ENCODE measurements at regions not wholly inside any gene's neighbourhood (a gene's known extent, or its start where the extent isn't known, plus 50 kb on each side); places are given as distances from the start of the nearest gene placed in this dataset.
"Not testable (repeated sequence)": the region's sequence is repeated elsewhere in the genome, so short reads cannot be mapped to it uniquely, and the experiment has no call there.

DNA sequence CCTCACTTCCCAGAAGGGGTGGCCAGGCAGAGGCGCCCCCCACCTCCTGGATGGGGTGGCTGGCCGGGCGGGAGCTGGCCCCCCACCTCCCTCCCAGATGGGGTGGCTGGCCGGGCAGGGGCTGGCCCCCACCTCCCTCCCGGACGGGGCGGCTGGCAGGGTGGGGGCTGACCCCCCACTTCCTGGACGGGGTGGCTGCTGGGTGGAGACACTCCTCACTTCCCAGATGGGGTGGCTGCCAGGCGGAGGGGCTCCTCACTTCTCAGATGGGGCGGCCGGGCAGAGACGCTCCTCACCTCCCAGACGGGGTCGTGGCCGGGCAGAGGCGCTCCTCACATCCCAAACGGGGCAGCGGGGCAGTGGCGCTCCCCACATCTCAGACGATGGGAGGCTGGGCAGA, 126.1 kb upstream of the PKP2 start:
- not testable (repeated sequence) for DNase-seq

DNA sequence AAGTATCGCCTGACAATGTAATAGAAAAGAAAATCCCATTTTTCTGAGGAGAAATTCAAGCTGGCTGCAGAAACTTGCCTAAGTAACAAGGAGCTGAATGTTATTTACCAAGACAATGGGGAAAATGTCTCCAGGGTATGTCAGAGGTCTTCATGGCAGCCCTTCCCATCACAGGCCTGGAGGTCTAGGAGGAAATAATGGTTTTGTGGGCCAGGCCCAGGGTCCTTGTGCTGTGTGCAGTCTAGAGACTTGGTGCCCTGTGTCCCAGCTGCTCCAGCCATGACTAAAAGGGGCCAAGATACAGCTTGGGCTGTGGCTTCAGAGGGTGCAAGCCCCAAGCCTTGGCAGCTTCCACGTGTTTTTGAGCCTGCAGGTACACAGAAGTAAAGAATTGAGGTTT, 120.5 kb upstream of the PKP2 start:
- not testable (repeated sequence) for DNase-seq

DNA sequence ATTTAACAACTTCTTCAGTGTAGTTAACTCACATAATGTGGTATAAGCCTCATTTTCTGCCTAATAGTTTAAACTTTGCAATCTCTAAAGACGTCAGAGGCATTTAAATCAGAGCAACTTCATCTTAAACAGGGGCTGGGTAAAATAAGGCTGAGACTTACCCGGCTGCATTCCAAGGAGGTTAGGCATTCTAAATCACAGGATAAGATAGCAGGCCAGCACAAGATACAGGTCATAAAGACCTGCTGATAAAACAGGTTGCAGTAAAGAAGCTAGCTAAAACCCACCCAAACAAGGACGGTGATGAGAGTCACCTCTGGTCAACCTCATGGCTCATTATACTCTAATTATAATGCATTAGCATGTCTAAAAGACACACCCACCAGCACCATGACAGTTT, 115.6 kb upstream of the PKP2 start:
- peak; percentile 63 for DNase-seq

DNA sequence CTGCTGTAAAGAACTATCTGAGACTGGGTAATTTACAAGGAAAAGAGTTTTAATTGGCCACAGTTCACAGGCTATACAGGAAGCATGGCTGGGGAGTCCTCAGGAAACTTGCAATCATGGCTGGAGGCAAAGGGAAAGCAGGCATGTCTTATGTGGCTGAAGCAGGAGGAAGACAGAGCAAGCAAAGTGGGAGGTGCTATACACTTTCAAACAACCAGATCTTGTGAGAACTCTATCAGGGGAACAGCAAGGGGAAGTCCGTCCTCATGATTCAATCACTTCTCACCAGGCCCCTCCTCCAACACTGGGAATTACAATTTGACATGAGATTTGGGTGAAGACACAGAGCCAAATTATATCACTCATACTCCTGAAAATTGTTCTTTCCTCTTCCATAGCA, 109.5 kb upstream of the PKP2 start:
- DNase-seq = no peak

DNA sequence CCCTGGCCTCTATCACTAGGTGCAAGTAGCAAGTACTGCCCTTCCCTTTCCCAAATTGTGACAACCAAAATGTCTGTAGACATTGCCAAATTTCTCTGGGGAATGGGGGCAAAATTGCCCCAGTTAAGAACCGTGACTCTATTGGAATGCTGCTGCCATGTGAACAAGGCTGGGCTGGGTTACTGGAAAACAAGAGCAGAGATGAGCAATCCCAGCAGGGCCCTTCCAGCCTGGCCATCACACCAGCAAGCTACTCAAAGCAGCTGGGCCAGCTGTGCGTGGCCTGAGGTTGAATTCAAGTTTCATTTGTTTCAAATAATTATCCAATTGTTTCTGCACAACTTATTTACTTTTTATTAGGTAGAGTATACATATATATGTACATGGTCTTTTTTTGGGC, 103.4 kb upstream of the PKP2 start:
- DNase-seq = no peak

- no peak for DNase-seq
Measured at GRCh38 chr12:32997471-32997870, 100.9 kb upstream of the PKP2 start.

DNA sequence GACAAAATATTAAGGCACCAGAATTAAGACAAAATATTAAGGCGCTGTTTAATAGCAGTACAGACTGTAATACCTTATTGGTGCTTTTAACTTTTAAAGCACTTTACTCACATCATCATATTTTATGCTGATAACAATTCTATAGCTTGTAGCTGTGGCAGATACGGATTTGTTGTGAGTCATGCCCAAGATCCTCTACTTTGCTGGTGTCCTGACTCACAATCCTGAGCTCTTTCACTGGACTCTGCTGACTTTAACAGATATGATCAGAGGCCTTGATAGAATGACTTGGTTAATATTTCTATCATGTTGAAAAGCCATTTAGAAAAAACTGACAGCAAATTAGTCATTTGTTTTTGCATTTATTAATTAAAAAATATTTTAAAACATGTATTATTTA, 99.0 kb upstream of the PKP2 start:
- peak; percentile 72 for DNase-seq

- DNase-seq = no peak
Measured at GRCh38 chr12:32993404-32993803, 96.8 kb upstream of the PKP2 start.

DNA sequence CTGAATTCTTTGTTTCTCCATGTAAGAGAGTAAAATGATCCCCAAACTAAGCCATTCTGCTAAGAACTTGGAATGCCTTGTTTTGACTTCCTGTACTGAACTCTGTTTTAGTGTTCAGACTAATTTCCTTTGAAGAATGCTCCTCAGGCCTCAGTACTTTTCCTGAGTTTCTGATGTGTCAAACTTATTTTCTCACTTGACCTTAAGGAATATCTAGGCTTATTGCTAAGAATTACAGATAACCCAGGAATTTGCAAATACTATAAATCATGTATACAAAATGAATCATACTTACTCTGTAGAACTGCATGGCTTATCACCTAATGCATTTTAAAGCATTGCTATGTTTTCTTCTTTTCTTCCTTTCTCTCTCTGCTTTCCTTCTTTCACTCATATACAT, 93.1 kb upstream of the PKP2 start:
- peak; percentile 84 for DNase-seq

GRCh38 chr12:32988982-32989381, 92.4 kb upstream of the PKP2 start:
- peak; percentile 91 for DNase-seq

- no peak for DNase-seq
Measured at GRCh38 chr12:32987512-32987911, 90.9 kb upstream of the PKP2 start.

GRCh38 chr12:32983968-32984367, 87.4 kb upstream of the PKP2 start:
- DNase-seq = peak; percentile 88

DNA sequence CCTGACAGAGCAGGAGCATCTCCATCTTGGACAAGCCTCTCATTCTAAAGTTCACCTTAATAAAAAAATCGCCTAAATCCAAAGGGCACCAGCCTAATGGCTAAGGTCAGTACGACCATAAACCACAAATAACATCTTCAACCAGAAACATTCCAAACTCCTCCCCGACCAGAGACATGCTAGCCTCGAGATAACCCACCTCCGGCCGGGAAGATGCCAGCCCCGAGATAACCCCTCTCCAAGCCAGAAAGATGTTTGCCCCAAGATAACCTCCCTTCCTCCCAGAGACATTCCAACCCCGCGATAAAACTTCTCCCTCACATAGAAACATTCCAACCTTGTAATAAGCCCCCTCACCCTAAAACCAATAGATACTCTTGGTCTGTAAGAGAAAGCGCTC, 86.8 kb upstream of the PKP2 start:
- DNase-seq = peak; percentile 79

- DNase-seq = no peak
Measured at GRCh38 chr12:32981139-32981538, 84.6 kb upstream of the PKP2 start.

- no peak for DNase-seq
Measured at GRCh38 chr12:32975122-32975521, 78.5 kb upstream of the PKP2 start.

GRCh38 chr12:32970465-32971110, 74.0 kb upstream of the PKP2 start:
- no peak for DNase-seq

DNA sequence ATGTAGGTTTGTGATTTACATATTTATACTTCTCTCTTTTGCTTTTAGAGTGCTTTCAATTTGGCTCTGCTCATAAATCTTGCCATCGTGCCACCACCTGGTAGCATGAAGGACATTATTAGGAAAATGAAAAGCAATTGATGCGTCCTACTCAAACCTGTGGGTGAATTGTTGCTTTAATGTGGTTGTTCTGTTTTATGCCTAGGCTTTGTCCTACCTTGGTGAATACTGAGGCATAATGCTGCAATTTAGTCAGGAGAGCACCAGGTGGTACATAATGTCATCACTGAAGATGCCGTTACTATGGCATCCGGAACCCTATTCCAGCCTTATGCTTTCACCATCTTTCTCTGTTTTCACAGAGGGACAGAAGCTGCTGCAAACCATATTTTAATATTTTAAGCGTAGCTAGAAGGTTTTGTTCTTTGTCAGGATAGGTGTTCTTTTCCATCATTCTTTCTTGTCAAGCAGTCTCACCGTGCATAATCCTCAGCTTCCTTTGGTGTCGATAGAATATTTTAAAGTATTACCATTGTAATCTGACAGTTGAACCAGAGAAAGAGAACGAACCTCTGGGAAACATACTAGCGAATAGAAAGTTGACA, 68.5 kb upstream of the PKP2 start:
- DNase-seq = no peak

- DNase-seq = not testable (repeated sequence)
Measured at GRCh38 chr12:32956418-32956817, 59.8 kb upstream of the PKP2 start.

DNA sequence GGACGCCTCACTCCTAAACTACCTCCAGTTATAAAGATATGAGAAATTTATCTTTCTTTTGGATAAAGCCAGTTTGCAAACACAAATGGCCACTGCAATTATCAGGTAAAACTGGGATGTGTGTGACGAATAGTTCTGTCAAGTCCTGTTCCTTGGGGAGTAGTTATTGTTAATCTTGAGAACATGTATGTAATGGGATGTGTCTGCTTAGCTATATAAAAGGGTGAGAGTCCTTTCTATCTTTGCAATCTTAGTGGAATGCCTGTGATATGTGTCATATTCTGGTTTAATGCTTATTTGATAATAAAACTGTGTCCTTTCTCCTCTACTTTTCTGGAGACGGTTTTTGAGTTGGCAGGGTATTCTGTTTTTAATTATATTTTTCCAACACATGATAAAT, 56.1 kb upstream of the PKP2 start:
- DNase-seq = no peak

GRCh38 chr12:32949815-32950214, 53.2 kb upstream of the PKP2 start:
- DNase-seq = no peak

- peak; percentile 50 for DNase-seq
Measured at GRCh38 chr12:32947206-32948067, 50.9 kb upstream of the PKP2 start.

DNA sequence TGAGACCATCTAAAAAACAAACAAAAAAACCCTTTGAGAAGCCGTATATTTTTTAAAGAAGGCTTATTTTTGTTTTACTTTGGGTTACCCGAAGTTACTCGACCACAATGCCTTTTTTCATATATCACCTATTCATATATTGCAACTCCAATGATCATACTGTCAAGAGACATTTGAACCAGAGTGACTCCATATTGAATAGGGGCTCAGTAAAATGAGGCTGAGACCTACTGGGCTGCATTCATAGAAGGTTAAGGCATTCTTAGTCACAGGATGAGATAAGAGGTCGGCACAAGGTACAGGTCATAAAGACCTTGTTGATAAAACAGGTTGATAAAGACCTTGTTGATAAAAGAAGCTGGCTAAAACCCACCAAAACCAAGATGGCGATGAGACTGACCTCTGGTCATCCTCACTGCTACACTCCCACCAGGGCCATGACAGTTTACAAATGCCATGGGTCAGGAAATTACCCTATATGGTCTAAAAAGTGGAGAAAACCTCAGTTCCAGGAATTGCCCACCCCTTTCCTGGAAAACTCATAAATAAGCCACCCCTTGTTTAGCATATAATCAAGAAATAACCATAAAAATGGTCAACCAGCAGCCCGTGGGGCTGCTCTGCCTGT, 50.0 kb upstream of the PKP2 start:
- DNase-seq = no peak
